CD4-positive, alpha-beta T cell treated with Interleukin-1 beta for 1 hour (primary cell): ENCODE measurements at regions not wholly inside any gene's neighbourhood (a gene's known extent, or its start where the extent isn't known, plus 50 kb on each side); places are given as distances from the start of the nearest gene placed in this dataset.
"Not testable (repeated sequence)": the region's sequence is repeated elsewhere in the genome, so short reads cannot be mapped to it uniquely, and the experiment has no call there.

Experiments used
- DNase-seq, 2 donors: peaks; one replicate each; pipeline ENCODE4 v3.0.0-alpha.2; 2020 to 2022

DNA sequence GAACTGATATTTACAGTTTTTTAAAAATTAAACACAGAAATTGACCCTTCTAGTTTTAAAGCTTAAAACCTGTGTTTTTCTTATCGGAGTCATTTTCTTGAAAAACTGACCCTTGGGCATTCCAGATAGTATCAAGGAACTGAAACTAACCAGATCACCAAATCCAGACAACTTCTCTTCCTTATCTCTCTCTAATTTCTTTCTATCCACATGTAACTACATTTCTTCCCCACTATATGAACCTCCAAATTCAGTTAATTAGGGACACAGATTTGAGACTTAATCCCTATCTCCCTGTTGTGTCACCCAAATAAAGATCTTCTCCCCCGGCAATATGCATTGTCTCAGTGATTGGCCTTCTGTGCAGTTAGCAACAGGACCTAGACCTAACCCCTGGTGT lies 1643.0 kb upstream of the CDH6 start:
- no peak for DNase-seq

DNA sequence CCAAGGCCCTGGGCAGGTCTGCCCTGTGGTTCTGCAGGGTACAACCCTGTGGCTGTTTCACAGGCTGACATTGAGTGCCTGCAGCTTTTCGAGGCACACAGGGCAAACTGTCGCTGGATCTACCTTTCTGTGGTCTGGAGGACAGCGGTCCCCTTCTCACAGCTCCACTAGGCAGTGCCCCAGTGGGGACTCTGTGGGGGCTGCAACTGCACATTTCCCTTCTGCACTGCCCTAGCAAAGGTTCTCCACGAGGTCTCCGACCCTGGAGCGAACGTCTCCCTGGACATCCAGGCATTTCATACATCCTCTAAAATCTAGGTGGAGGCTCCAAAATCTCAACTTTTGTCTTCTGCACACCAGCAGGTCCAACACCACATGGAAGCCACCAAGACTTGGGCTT lies 1645.2 kb upstream of the CDH6 start:
- DNase-seq, result no peak

DNA sequence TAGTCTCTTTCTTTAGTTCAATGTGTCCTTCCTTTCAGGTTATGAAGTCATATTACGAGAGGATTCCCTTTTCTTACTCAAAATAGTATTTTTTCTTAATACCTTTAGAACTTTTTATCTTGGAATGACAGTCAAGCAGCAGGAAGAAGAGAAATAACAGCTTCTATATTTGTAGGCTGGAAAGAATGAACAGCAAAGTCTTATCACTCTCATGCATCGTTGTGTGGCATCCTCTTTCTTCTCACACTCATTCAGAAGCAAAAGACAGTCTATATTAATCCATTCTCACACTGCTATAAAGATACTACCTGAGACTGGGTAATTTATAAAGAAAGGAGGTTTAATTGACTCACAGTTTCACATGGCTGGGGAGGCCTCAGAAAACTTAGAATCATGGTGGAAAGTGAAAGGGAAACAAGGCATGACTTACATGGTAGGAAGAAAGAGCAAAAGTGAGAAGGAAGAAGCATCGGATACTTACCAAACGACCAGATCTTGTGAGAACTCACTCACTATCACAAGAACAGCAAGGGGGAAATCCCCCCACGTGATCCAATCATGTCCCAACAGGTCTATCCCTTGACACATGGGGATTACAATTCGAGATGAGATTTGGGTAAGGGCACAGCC lies 1646.1 kb upstream of the CDH6 start:
- DNase-seq, result no peak

DNA sequence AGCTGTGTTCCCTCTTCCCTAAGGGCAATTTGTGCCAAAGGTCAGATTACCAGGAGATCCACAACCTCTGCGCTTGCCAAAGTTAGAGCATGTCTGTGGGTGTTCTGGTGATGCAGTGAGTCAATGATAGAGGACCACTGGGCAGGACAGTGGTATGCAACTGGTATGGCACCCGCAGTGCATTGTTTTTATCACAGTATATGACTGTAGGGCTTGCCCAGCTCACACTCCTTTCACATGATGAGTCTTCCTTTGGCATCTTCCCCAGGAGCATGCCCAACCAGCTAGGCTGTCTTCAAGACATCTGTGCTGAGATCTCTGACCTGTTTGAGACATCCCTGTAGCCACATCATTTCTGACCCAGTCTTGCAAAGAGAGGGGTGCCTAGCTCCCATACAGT lies 1650.0 kb upstream of the CDH6 start:
- DNase-seq, result no peak

DNA sequence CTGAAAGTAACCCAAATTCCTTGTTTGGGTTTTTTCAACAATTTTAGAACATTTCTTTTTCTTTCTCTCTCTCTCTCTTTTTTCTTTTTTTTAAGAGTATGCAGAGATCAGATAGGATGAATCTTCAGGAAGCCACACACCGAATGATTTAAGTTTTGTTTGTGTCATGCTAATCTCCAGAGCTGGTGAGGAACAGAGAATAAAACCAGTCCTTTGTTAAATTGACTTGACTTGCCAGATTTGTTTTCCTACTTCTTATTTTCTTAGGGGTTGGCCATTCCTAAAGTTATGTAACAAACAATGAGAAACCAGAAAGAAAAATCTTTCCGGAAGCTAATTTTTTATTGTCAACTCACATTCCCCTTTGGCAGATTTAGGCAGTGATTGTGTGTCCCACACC lies 1669.3 kb upstream of the CDH6 start:
- no peak for DNase-seq

DNA sequence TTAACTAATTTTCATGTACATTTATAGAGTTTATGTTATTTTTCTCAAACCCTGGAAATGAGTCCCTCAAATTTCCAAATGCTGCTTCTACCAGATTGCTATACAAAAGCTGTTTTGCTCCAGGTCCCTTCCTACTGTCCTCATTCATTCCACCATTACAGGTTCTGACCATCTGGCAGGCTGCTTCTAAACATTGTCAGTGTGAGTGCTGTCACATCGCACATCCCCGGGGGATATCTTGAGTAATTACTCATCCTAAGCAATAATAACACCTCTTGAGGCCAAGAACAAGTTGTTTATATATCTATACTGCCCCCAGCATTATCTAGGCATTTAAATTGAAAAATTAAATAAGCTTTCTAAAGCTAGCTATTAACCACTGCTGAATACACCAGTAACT lies 1675.3 kb upstream of the CDH6 start:
- DNase-seq, result no peak

DNA sequence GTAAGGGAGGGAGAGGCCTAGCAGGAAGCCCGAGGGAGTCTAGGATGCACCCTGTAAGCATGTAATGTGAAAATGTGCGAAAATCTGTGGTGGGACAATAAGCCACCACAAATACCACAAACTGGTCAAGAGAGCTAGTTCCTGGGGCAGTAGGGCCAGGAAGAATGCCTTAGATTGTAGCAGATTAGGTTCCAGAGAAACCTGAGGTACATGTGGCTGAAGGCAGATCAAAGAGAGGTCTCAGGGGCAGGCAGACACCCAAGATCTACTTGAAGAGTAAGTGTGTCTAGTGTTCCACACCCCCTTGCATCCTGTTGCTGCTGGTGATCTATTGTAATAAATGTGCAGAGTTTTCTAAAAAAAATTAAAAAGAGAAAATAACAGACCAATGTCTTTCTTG lies 1677.3 kb upstream of the CDH6 start:
- no peak for DNase-seq

DNA sequence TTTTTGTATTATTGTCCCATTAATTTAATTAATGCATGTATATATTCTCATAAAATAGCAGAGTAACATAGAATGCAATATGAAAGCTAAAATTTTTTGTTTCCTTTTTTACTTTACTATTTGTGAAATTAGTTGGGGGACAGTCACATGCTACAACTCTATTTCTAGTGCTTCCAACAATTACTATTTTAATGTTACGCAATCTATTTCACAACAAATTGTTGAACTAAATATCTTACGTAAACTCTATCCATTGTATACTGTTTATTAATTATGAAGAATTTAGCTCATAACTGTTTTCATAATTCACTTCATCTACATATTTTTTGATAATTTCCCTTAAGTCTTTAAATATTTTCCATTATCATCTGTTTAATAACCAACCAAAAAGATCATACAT lies 1685.4 kb upstream of the CDH6 start:
- no peak for DNase-seq

DNA sequence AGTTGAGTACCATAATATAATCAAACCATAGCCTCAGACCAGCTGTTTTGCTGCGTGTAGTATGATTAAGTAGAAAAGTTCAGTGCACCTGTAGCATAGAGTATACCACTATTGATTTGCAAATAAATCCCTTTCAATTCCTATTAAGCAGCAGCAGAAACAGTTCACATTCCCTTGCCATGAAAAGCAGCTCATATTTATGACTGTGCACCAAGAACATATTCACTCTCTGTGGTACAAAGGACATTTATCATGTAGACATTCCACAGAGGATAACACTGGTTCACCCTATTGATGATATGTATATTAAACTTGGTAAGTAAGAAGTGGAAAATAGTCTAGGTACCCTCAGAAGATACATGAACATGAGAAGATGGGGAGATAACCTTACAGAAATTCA lies 1689.1 kb upstream of the CDH6 start:
- no peak for DNase-seq

DNA sequence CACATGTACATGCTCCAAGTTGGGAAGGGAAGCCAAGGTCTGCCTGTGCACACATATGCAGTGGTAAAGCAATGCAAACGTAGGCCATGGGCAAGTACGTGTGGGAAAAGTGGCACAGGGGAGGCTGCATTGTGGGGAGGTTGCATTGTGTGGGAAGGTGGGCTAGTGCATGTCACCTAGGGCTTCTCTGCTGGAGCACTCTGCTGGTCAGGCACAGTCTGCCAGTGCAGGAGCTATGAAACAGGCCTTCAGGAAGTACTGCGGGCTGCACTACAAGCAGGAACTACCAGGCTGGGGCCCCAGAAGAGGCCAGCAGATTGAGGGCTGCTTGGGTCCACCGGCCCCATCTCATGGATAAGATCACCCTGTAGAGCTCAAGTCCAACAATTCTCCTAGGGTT lies 1694.6 kb upstream of the CDH6 start:
- no peak for DNase-seq

DNA sequence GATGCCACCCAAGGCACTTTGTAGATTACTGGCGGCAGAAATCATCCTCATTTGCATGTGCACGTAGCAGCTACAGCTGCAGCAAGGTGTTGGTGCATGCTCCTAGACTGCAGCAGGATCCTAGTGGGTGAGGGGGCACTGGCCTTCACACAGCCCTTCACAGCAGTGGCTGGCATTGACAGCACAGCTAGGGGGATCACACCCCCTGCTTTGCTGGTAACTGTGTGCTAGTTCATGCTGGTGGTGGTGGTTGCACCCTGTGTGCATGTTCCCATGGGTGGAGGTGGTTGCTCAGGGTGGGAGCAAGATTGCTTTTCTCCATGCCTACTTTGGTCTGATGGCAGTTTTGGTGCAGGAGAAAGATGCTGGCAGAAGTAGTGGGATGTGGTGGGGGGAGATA lies 1695.1 kb upstream of the CDH6 start:
- DNase-seq, result no peak

DNA sequence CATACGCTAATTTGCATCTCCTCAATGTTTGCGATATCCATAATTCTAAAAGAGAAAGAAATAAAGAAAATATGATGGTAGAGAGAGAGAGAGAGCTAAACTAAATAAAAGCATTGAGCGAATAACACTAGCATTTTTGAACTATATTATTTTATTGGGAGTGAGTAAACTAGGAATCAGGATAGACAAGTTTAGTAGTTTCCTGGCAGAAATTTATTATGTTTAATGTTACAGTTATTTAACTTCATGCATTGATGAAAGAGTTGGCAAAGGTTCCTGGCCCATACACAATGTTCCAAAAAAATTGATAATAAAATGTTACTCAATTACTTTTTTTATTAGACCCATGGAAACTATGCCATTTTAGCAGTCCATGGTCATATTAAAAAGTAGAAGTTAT lies 1708.2 kb upstream of the CDH6 start:
- no peak for DNase-seq

DNA sequence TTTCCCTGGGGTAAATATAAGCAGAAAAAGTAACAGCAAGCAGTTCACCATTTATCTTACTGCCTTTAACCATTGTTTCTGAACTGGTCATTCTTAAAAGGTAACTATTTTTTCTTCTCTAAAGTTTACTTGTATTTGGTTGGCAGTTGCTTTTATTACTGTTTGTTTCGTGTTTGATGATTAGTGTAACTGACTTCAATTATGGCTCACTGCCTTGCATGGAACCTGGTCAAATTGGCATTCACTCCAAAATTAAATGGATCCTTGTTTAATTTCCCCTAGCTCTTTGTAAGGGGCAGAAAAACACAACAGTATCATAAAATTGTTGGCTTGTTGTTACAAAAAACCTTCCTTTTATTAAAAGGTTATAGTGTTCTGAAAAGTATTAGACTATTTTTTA lies 1723.9 kb upstream of the CDH6 start:
- no peak for DNase-seq

DNA sequence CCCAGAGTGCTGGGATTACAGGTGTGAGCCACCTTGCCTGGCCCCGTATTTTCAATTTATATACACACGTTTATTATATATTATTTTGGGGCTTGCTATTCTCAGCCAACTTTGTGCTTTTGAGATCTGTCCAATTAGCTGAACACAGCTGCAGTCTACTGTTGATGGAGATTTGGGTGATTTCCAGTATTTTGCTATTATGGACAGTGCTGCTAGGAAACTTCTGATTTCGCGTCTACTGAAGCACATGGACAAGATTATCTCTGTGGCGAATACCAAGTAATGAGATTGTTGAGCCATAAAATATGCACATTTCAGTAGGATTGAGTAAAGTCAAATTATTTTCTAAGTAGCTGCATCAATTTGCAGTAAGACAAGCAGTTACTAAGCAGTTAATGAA lies 1731.2 kb upstream of the CDH6 start:
- no peak for DNase-seq

DNA sequence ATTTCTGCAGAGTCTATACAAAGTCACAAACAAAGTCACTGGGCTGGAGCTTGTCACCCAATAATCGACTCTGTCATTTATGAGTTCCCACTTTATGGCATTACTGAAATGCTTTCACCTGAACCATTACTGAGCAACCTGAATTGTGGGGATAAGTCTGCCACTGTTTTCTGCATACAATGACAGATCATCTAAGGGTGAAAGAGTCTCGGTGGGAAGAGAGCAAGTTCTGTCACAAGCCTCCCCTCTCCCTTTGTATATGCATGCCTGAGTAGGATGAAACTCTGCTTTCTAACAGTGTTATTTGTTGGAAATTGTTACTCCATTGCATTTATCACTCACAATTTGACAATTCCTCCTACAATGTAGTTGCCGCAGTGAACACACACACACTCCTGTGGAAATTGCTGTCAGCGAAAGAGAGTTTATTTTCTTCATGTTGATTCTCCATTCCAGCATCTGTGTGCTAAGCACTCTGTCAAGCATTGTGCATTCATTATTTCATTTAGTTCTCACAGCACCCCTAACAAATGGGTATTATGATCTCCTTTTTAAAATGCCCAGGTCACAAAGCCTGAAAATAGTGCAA lies 1732.4 kb upstream of the CDH6 start:
- no peak for DNase-seq

DNA sequence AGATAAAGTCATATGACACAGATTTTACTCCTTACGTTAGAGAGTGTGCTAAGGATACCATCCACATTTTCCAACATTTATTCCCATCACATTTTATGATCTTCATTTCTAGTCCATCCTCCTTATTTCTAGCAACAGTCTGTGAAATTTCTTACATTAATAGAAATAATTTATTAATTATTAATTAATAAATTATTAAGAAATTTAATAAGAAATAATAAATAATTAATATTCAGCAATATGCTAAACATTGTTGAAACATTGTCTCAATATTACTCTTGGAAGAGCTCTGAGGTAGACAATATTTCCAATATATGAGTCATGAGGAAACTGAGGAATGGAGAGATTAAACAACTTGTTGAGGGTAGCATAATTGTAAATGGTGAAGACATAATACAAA lies 1742.5 kb upstream of the CDH6 start:
- DNase-seq, result not testable (repeated sequence)

DNA sequence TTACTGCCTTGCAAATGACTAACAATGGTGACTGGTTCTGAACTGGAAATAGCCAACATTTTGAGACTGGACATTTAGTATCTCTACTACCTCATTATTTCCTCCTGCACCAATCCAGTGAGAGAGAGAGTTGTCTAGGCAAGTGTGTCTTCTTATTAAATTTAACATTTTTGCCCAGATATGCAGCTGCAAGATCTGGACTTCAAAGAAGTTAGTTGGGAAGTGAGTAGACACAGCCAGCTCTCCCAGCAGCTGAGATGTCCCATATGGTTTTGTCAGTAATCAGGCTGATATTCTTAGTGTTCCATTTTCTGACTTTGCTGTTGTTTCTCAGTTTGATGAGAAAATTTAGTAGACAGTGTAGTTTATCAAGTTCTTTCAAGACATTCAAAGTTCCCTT lies 1778.8 kb upstream of the CDH6 start:
- no peak for DNase-seq

DNA sequence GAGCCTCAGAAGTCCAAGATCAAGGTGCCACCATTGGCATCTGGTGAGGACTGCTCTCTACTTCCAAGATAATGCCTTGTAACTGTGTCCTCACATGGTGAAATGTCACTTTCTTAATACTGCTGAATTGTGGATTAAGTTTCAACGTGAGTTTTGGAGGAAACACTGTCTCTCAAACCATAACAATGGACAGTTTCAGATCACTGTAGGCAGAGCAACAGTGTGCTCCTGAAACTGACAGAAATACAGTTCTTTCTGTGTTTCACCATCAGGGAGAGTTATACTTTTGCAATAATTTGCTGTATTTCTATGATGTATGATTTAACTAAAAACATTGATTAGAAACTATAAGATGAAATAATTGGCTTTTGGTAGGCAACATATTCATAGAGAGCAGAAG lies 1780.5 kb upstream of the CDH6 start:
- no peak for DNase-seq

DNA sequence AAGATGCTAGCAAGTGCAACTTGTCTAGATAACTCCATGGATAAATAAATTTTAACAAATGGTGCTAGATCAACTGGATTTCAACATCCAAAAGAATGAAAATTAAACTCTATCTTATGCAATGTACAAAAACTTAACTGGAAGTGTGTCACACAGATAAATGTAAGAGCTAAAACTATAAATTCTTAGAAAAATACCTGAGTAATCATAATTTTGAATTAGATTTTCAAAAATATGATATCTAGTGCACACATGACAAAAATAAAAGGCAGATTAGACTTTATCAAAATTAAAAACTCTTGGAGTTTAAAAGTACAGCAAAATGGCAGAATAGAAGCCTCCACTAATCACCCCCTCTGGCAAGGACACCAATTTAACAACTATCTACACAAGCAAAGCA lies 1791.2 kb upstream of the CDH6 start:
- no peak for DNase-seq

DNA sequence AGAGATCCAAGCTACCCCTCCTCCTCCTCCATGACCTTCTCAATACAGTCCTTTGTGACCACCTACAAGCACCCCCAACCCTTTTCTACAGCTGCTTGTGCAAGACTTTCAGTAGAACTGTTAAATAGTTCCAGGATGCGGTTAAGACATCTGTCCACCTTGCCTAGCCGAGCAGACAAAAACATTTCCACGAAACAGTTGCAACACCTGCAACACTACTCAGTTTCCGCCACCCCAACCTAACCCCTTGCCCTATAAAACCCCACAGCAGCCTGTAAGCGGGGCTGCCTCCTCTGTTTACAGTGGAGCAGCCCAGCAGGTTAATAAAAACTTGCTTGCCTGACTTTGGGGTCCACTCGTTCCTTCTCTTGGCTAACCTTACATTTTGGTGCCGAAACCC lies 1803.5 kb upstream of the CDH6 start:
- DNase-seq, result no peak

DNA sequence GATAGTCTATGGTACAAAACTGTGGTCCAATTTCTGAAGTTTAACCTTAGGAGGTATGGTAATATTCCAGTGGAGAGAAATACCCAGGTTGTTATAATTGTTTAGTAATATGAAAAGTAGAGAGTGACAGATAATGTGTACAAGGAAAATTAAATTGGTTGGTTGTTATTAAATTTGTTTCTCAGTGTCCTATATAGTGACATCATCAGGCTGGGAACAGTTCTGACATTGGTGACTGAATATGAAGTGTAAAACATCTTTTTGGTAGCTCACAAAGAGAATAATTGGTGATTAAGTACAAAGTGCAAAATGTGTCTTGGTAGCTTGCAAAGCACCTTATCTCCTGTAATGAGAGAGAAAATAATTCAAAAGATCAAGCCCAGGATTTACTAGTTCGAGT lies 1806.1 kb upstream of the CDH6 start:
- DNase-seq, result no peak

DNA sequence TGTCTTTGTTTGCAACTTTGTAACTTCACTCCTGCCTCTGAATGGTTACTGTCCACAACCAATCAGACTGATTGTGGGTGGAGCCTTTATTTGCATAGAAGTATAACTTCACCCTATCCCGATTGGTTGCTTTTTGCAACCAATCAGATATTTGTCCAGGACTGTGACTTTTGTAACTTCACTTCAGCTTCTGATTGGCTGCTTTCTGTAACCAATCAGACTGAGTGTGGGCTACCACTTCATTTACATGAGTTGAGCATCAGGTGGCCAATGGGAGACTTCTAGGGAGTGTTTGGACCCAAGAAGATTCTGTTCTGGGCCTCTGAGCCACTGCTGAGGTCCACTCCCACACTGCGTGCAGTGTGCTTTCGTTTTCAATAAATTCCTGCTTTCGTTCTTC lies 1810.7 kb upstream of the CDH6 start:
- DNase-seq, result no peak

DNA sequence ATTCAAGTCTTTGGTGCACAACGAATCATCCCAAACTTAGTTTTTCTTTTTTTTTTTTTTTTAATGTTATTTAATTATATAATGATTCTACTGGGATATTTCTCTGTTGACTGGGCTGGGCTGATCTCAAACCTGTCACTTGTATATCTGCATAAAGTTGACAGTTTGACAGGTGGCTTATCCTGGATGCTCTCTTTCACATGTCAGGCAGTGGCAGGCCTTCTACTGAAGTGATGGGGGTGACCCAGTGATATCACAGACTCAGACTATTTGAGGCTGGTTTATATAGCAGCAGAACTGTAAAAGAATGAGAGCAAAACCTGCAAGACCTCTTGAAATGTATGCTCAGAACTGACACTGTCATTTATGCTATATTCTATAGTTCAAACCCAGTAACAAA lies 1813.5 kb upstream of the CDH6 start:
- DNase-seq, result no peak

DNA sequence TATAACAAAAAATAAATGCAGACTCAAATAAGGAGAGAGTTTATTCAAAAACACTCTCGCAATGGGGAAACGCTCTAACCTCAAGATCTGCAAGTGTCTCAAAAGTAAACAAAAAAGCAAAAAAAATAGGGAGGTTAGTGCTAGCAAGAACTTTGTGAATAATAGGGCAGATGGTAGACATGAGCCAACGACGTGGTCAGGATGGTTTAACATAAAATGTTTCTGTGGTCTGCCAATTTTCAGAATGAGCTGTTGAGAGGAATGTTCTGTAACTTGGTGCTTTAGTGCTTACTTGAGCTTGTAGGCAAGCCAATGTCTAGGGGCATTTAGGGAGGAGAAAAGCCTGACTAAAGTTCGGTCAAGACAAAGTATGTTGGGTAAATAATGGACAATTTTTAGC lies 1813.9 kb upstream of the CDH6 start:
- no peak for DNase-seq

DNA sequence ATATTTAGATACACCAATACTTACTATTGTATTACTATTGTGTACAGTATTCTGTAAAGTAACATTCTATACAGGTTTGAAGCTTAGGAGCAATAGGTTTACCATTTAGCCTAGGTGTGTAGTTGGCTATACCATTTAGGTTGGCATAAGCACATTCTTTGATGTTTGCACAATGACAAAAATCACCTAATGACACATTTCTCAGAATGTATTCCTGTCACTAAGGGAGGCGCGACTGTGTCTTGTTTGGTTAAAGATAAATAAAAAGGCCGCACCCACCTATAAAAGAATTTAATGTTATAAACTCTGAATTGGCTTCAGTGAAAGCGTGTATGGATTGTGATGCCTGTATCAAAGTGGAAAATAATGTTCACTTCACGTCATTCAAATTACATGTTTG lies 1815.4 kb upstream of the CDH6 start:
- no peak for DNase-seq

DNA sequence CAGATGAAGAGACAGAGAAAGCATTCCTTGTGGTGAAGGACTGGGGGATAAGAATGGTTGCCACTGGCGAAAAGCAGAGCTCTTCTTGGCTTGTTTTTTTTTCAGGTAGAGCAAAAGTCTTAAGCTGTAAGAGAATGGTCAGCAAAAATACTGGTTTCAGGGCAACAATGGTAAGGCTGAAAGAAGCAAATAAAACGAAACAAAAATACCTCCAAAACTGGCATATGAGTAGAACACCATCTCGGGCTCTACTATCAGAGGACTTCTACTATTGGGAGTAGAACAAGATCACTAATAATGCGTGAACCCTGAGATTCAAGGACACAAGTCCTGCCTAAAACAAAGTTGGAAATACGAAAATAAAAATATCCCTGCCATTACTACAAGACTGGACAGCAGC lies 1823.2 kb upstream of the CDH6 start:
- DNase-seq, result no peak
